IMR-90 (cell line): ENCODE measurements at regions not wholly inside any gene's neighbourhood (a gene's known extent, or its start where the extent isn't known, plus 50 kb on each side); places are given as distances from the start of the nearest gene placed in this dataset.

Experiments
- ATAC-seq: fragments of 200-7000 bp; cut with Tn5 transposase; 2 replicates; pipeline ENCODE4 v1.9.1; 2020; ENCODE audit warnings: low read depth, mild to moderate bottlenecking, moderate library complexity
- BruUV-seq: library from RNA; stranded (reverse); fragments of 400-500 nt; replicated peaks from 2 replicates; lab custom pipeline; 2021; lab: Mats Ljungman, UMichigan
- CTCF ChIA-PET: fragments of 300-600 bp; formaldehyde crosslinking; extraction: SDS; loops from one replicate; lab custom pipeline; 2021; ENCODE audit warnings: antibody characterized with exemption; lab: Yijun Ruan, JAX
- POLR2A ChIA-PET: fragments of 300-600 bp; sonication (Branson Sonifier 250); formaldehyde crosslinking; loops from one replicate; lab custom pipeline; 2022; ENCODE audit warnings: antibody characterized with exemption; ENCODE audit not compliant: unreplicated experiment; lab: Charles Lee
- DNase-seq: peaks from one replicate; pipeline ENCODE4 v3.0.0; 2013
- H2AFZ ChIP-seq: replicated peaks from 2 replicates; pipeline ENCODE3; 2013; ENCODE audit warnings: low read length, mild to moderate bottlenecking; ENCODE audit not compliant: poor library complexity
- H2AK5ac ChIP-seq: 2 replicates; pipeline ENCODE4 v1.6.1; 2013; ENCODE audit warnings: low read depth, low read length, inconsistent platforms
- H2AK9ac ChIP-seq: replicated peaks from 2 replicates; pipeline ENCODE3; 2013; ENCODE audit warnings: mild to moderate bottlenecking, low read depth, low read length, moderate library complexity; ENCODE audit not compliant: poor library complexity
- H2BK120ac ChIP-seq: 2 replicates; pipeline ENCODE4 v1.6.1; 2013; ENCODE audit warnings: low read depth, low read length, inconsistent platforms
- H2BK15ac ChIP-seq: 3 replicates; pipeline ENCODE4 v1.6.1; 2013; ENCODE audit warnings: low read depth, low read length, inconsistent platforms
- H2BK20ac ChIP-seq: 2 replicates; pipeline ENCODE4 v1.6.1; 2013; ENCODE audit warnings: low read depth, mild to moderate bottlenecking, inconsistent platforms, low read length, moderate library complexity
- H2BK5ac ChIP-seq: 2 replicates; pipeline ENCODE4 v1.6.1; 2013; ENCODE audit warnings: mild to moderate bottlenecking, low read depth, low read length, inconsistent platforms; ENCODE audit not compliant: poor library complexity, severe bottlenecking
- H3K14ac ChIP-seq: replicated peaks from 2 replicates; pipeline ENCODE4 v1.6.1; 2013; ENCODE audit warnings: low read depth, low read length, inconsistent platforms
- H3K18ac ChIP-seq: 2 replicates; pipeline ENCODE4 v1.6.1; 2013; ENCODE audit warnings: low read depth, low read length, control low read depth
- H3K23ac ChIP-seq: 2 replicates; pipeline ENCODE4 v1.6.1; 2013; ENCODE audit warnings: low read depth, low read length, inconsistent platforms
- H3K27ac ChIP-seq: 2 replicates; pipeline ENCODE4 v1.5.1; 2013; ENCODE audit warnings: mild to moderate bottlenecking, control low read depth, low read length; ENCODE audit not compliant: insufficient read depth
- H3K27me3 ChIP-seq: 2 replicates; pipeline ENCODE4 v1.6.1; 2013; ENCODE audit warnings: low read length; ENCODE audit not compliant: control insufficient read depth, insufficient read depth
- H3K36me3 ChIP-seq: 2 replicates; pipeline ENCODE4 v1.6.1; 2013; ENCODE audit warnings: low read length, mixed read lengths; ENCODE audit not compliant: control insufficient read depth, insufficient read depth
- H3K4ac ChIP-seq: 2 replicates; pipeline ENCODE4 v1.6.1; 2013; ENCODE audit warnings: low read depth, low read length, inconsistent platforms
- H3K4me1 ChIP-seq: 2 replicates; pipeline ENCODE4 v1.6.1; 2013; ENCODE audit warnings: low read length, mixed read lengths; ENCODE audit not compliant: control insufficient read depth, insufficient read depth
- H3K4me2 ChIP-seq: 2 replicates; pipeline ENCODE4 v1.6.1; 2013; ENCODE audit warnings: low read depth, mild to moderate bottlenecking, control low read depth, low read length, moderate library complexity
- H3K4me3 ChIP-seq: 2 replicates; pipeline ENCODE4 v1.5.1; 2013; ENCODE audit warnings: low read depth, mild to moderate bottlenecking, control low read depth, low read length, moderate library complexity; ENCODE audit not compliant: insufficient read depth
- H3K56ac ChIP-seq: 2 replicates; pipeline ENCODE4 v1.6.1; 2013; ENCODE audit warnings: low read length, inconsistent platforms; ENCODE audit not compliant: insufficient read depth; ENCODE audit errors: extremely low read depth
- H3K79me1 ChIP-seq, 2 experiments: 2 replicates each; pipeline ENCODE4 v1.6.1; 2013; ENCODE audit warnings: low read length in 2 of 2, inconsistent platforms in 1 of 2, low read depth in 1 of 2
- H3K9ac ChIP-seq: 2 replicates; pipeline ENCODE4 v1.6.1; 2013; ENCODE audit warnings: low read depth, low read length, control low read depth
- H3K9me1 ChIP-seq: 2 replicates; pipeline ENCODE4 v1.6.1; 2013; ENCODE audit warnings: low read length, inconsistent platforms; ENCODE audit not compliant: insufficient read depth
- H3K9me3 ChIP-seq: 2 replicates; pipeline ENCODE4 v1.6.1; 2013; ENCODE audit warnings: low read length; ENCODE audit not compliant: control insufficient read depth, insufficient read depth
- H4K20me1 ChIP-seq: 2 replicates; pipeline ENCODE4 v1.6.1; 2013; ENCODE audit warnings: low read length, inconsistent platforms; ENCODE audit not compliant: insufficient read depth
- H4K5ac ChIP-seq: 2 replicates; pipeline ENCODE4 v1.6.1; 2013; ENCODE audit warnings: mild to moderate bottlenecking, low read depth, low read length, control low read depth
- H4K8ac ChIP-seq, 2 experiments: 2 replicates each; pipeline ENCODE4 v1.6.1; 2013; ENCODE audit warnings: low read depth in 2 of 2, low read length in 2 of 2, control low read depth in 1 of 2, inconsistent platforms in 1 of 2
- H4K91ac ChIP-seq: 2 replicates; pipeline ENCODE4 v1.6.1; 2013; ENCODE audit warnings: low read depth, low read length, inconsistent platforms; ENCODE audit not compliant: insufficient read depth
- BHLHE40 ChIP-seq: fragments of 150-350 bp; IDR thresholded peaks from 2 replicates; pipeline ENCODE4 v1.6.1; 2016; ENCODE audit warnings: mild to moderate bottlenecking, low read depth, low read length
- FOS ChIP-seq: fragments of 150-350 bp; IDR thresholded peaks from 2 replicates; pipeline ENCODE4 v1.6.1; 2016; ENCODE audit warnings: low read depth, low read length
- MAFK ChIP-seq: IDR thresholded peaks from 2 replicates; pipeline ENCODE4 v1.6.1; 2012; ENCODE audit warnings: low read depth, low read length, improper control_type of control experiment
- MAZ ChIP-seq: IDR thresholded peaks from 2 replicates; pipeline ENCODE4 v1.6.1; 2012; ENCODE audit warnings: low read depth, mild to moderate bottlenecking, low read length, improper control_type of control experiment, moderate library complexity, borderline replicate concordance
- MXI1 ChIP-seq: IDR thresholded peaks from 2 replicates; pipeline ENCODE4 v1.6.1; 2012; ENCODE audit warnings: low read depth, mild to moderate bottlenecking, low read length, moderate library complexity, borderline replicate concordance
- RAD21 ChIP-seq: IDR thresholded peaks from 2 replicates; pipeline ENCODE4 v1.6.1; 2012; ENCODE audit warnings: low read length, improper control_type of control experiment
- RCOR1 ChIP-seq: IDR thresholded peaks from 2 replicates; pipeline ENCODE4 v1.6.1; 2012; ENCODE audit warnings: mild to moderate bottlenecking, low read length, improper control_type of control experiment; ENCODE audit not compliant: insufficient replicate concordance
- SMC3 ChIP-seq: fragments of 150-350 bp; IDR thresholded peaks from 2 replicates; pipeline ENCODE4 v1.6.1; 2016; ENCODE audit warnings: low read depth, mild to moderate bottlenecking, antibody characterized with exemption, low read length, moderate library complexity
- WGBS, 2 experiments: methylation state at CpG; one replicate each; pipeline versions ENCODE4 v1.1.5 to v1.1.7; 2013; ENCODE audit warnings: missing lambda C conversion rate in 2 of 2; ENCODE audit not compliant: insufficient read length in 1 of 2; ENCODE audit errors: extremely low coverage in 2 of 2; 5-methylcytosine and 5-hydroxymethylcytosine counted together
- dilution Hi-C: fragments of 300-500 bp; cut with HindIII; formaldehyde crosslinking; loops from one replicate; pipeline ENCODE4 v1.14.3; 2018; ENCODE audit warnings: low sequenced_read_pairs; ENCODE audit not compliant: unreplicated experiment
- in situ Hi-C: fragments of 300-500 bp; cut with MboI; formaldehyde crosslinking; loops from 3 replicates; pipeline ENCODE4 v1.14.3; 2019; ENCODE audit warnings: low sequenced_read_pairs, inconsistent platforms, mixed read lengths
- intact Hi-C: fragments of 100-400 bp; cut with micrococcal nuclease; formaldehyde crosslinking; loops from 2 replicates; pipeline ENCODE4 v1.10.0; 2022
- TF ChIP-seq, protein P1 (sequence below): fragments of 150-350 bp; IDR thresholded peaks from 2 replicates; pipeline ENCODE4 v1.6.1; 2016; ENCODE audit warnings: low read depth, mild to moderate bottlenecking, low read length, moderate library complexity, borderline replicate concordance

DNA sequence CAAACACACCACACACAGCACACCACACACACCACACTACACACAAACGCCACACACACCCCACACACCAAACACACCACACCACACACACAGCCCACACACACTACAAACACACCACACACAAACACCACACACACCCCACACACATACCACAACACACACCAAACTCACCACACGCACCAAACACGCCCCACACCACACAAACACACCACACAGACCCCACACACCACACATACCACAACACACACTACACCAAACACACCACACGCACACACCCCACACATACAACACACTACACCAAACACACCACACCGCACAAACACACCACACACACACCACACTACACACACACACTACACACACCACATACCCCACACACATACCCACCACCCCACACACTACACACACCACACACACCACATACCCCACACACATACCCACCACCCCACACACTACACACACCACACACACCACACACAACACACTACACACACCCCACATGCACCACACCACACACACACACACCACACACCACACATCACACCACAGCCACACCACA is 151.2 kb downstream of the ERCC6L2 start:
- Histone ChIP-seq H4K20me1 (0 out of 2 replicates have a peak, but pooled peaks cover 5% of the 10 kb centered on the region), H3K9me1 (no peaks in the 10 kb centered on the region), H3K23ac (no peak overlapping the region), H2BK120ac (no peak overlapping the region), H4K5ac (no peak overlapping the region), H3K36me3 (no peaks in the 10 kb centered on the region), H3K9me3 (peaks cover 8% of the 10 kb centered on the region; the same call in 1 of the 2 replicates), H2AFZ (no peak overlapping the region), H3K27ac (no peak overlapping the region), H3K56ac (no peak overlapping the region), H2AK9ac (peak overlapping the region; percentile 57), H3K9ac (no peak overlapping the region), H3K14ac (no peak overlapping the region), H3K4ac (no peak overlapping the region), H2BK5ac (peak overlapping the region; percentile 83), H3K4me3 (no peak overlapping the region), H3K4me1 (no peaks in the 10 kb centered on the region; the same call in 1 of the 2 replicates), H2BK15ac (no peak overlapping the region), H3K4me2 (no peak overlapping the region), H4K91ac (no peak overlapping the region), H2AK5ac (no peak overlapping the region), H2BK20ac (no peak overlapping the region), H3K79me1 (no peaks in the 10 kb centered on the region), H3K27me3 (peaks cover 76% of the 10 kb centered on the region), H3K18ac (no peak overlapping the region), H4K8ac (no peak overlapping the region)
- in situ Hi-C loops = no loop called here
- POLR2A ChIA-PET = no interaction called here
- TF ChIP-seq RCOR1 (no peak), FOS (no peak), BHLHE40 (no peak), MAFK (no peak), MXI1 (no peak), MAZ (no peak), SMC3 (no peak), RAD21 (no peak)
- TF ChIP-seq, protein P1, sequence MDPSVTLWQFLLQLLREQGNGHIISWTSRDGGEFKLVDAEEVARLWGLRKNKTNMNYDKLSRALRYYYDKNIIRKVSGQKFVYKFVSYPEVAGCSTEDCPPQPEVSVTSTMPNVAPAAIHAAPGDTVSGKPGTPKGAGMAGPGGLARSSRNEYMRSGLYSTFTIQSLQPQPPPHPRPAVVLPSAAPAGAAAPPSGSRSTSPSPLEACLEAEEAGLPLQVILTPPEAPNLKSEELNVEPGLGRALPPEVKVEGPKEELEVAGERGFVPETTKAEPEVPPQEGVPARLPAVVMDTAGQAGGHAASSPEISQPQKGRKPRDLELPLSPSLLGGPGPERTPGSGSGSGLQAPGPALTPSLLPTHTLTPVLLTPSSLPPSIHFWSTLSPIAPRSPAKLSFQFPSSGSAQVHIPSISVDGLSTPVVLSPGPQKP = no peak
- dilution Hi-C loops = no loop called here
- no peak for DNase-seq
- intact Hi-C loops = loop anchor here (10.0 kb wide), 1 partner anchor 188 kb away; no protein-coding TSS in a partner anchor
- BruUV-seq = no TSS peak
- CTCF ChIA-PET = no interaction called here
- WGBS, 2 experiments = 94% methylated on average over 5 of the region's 5 CpGs; no CpG with 5 or more reads in 1 of the 2 experiments
- ATAC-seq = no peak
